Heart left ventricle (tissue), 16 donors: ENCODE measurements at regions not wholly inside any gene's neighbourhood (a gene's known extent, or its start where the extent isn't known, plus 50 kb on each side); places are given as distances from the start of the nearest gene placed in this dataset.
"Not testable (repeated sequence)": the region's sequence is repeated elsewhere in the genome, so short reads cannot be mapped to it uniquely, and the experiment has no call there.

Source experiments
- ATAC-seq, 4 donors: fragments of 200-7000 bp; cut with Tn5 transposase; one replicate each; pipeline ENCODE4 v1.9.1; 2020 to 2022; ENCODE audit warnings: moderate library complexity in 4 of 4, mild to moderate bottlenecking in 3 of 4, moderate number of reproducible peaks in 1 of 4
- DNase-seq, 5 donors: peaks; one replicate each; pipeline ENCODE4 v3.0.0-alpha.2; 2020
- H3K27ac ChIP-seq, 12 donors: fragments of 200-600 bp; sonication (generic) in 4 of 12; one replicate each; pipeline versions ENCODE4 v1.5.0 to v1.8.0; 2016 to 2022; ENCODE audit warnings: mild to moderate bottlenecking in 2 of 12
- H3K27me3 ChIP-seq, 9 donors: fragments of 200-600 bp; sonication (generic) in 2 of 9; one replicate each; pipeline versions ENCODE4 v1.5.1 to v1.8.0; 2016 to 2022; ENCODE audit warnings: mild to moderate bottlenecking in 3 of 9
- H3K36me3 ChIP-seq, 9 donors: fragments of 200-600 bp; sonication (generic) in 2 of 9; one replicate each; pipeline versions ENCODE4 v1.5.0 to v1.8.0; 2018 to 2022; ENCODE audit warnings: mild to moderate bottlenecking in 2 of 9
- H3K4me1 ChIP-seq, 12 donors: fragments of 200-600 bp; sonication (generic) in 4 of 12; one replicate each; pipeline versions ENCODE4 v1.5.0 to v1.8.0; 2016 to 2022; ENCODE audit warnings: mild to moderate bottlenecking in 3 of 12
- H3K4me3 ChIP-seq, 12 donors: fragments of 200-600 bp; sonication (generic) in 4 of 12; one replicate each; pipeline versions ENCODE4 v1.5.0 to v1.8.0; 2017 to 2022; ENCODE audit warnings: mild to moderate bottlenecking in 9 of 12, moderate library complexity in 4 of 12
- H3K9me3 ChIP-seq, 12 donors: fragments of 200-600 bp; sonication (generic) in 4 of 12; one replicate each; pipeline versions ENCODE4 v1.5.0 to v1.8.0; 2016 to 2022; ENCODE audit warnings: mild to moderate bottlenecking in 1 of 12
- CTCF ChIP-seq, 12 donors: fragments of 200-600 bp; sonication (generic) in 4 of 12; IDR thresholded peaks; one replicate each; pipeline versions ENCODE4 v1.5.0 to v1.8.0; 2018 to 2022; ENCODE audit warnings: antibody characterized with exemption in 12 of 12, mild to moderate bottlenecking in 5 of 12
- POLR2A ChIP-seq, 2 donors: fragments of 450-650 bp; IDR thresholded peaks; one replicate each; pipeline ENCODE4 v1.6.1; 2017; ENCODE audit warnings: antibody characterized with exemption in 2 of 2, mild to moderate bottlenecking in 2 of 2, moderate library complexity in 2 of 2
- WGBS, 4 donors: extraction: QIAGEN DNeasy Blood & Tissue Kit in 2 of 4; methylation state at CpG; one replicate each; pipeline versions ENCODE4 v1.1.5 to v1.1.7; 2013 to 2018; 5-methylcytosine and 5-hydroxymethylcytosine counted together
- intact Hi-C, 10 donors: fragments of 100-400 bp; cut with DNase I; formaldehyde crosslinking; loops; one replicate each; pipeline versions ENCODE4 v1.11.1 to v1.14.2; 2022
- donor health status: ischemic (EF 13 %, LVEDD 7.1; RV severe dilation, severe dysfunction).
- donor health status: healthy with polysubstance abuse.
- donor health status: DM: no; HTN: yes; CAD: no.
- donor health status: DM: no; HTN: no; CAD: no.
- donor health status: ischemic (EF 25% LVEDD 6.9; RV normal size, moderate dysfunction).
- donor health status: ischemic (EF 25% LVEDD 5.7; RV mildly dilated, moderate dysfunction).
- donor health status: healthy.
- donor health status: DM: yes; HTN: yes; CAD: no.
- donor health status: ischemic (EF 35%, LVEDD 5.7; RV mildly dilated, moderate dysfunction).
- donor health status: nonischemic (EF 11% LVEDD 7.7; RV severe dilation, severe dysfunction).
- donor health status: DM: yes; HTN: yes; CAD: no.
- donor health status: PGD.
- donor health status: ischemic (EF 29% LVEDD 5.4; RV normal size, mild dysfunction).
- donor health status: nonischemic (EF 23%, LVEDD 6.1; RV moderate dilation, normal function).

GRCh38 chr22:33142282-33143055, 84.3 kb upstream of the SYN3 start:
- Histone ChIP-seq H3K4me3 (no peak overlapping the region), H3K36me3 (no peaks in the 10 kb centered on the region), H3K9me3 (peaks cover 0 to 8% (median 0%) of the 10 kb centered on the region in 12 donors), H3K27me3 (no peaks in the 10 kb centered on the region), H3K4me1 (no peaks in the 10 kb centered on the region), H3K27ac (no peak overlapping the region)
- ATAC-seq (no peak), DNase-seq (no peak)
- no peak for TF ChIP-seq CTCF (IDR thresholded peaks at IDR 0.05)
- no peak for TF ChIP-seq POLR2A (IDR thresholded peaks at IDR 0.05)
- 48 to 72% (median 59%) methylated on average over 4 of the region's 4 CpGs for WGBS, 4 donors
- intact Hi-C loops: no loop called here

GRCh38 chr22:33139937-33140336, 81.8 kb upstream of the SYN3 start:
- DNase-seq (no peak), ATAC-seq (no peak)
- Histone ChIP-seq H3K9me3 (peaks cover 0 to 11% (median 0%) of the 10 kb centered on the region in 12 donors), H3K27ac (no peak overlapping the region), H3K4me1 (no peaks in the 10 kb centered on the region), H3K27me3 (no peaks in the 10 kb centered on the region), H3K4me3 (no peak overlapping the region), H3K36me3 (no peaks in the 10 kb centered on the region)
- intact Hi-C loops: no loop called here
- TF ChIP-seq CTCF (IDR thresholded peaks at IDR 0.05) (no peak), POLR2A (IDR thresholded peaks at IDR 0.05) (no peak)

GRCh38 chr22:33138333-33138732, 80.2 kb upstream of the SYN3 start:
- H3K36me3 ChIP-seq, H3K27me3 ChIP-seq, DNase-seq, H3K27ac ChIP-seq, H3K4me1 ChIP-seq, H3K4me3 ChIP-seq, ATAC-seq, intact Hi-C loops: not testable (repeated sequence)
- H3K9me3 ChIP-seq: peaks cover 0 to 11% (median 0%) of the 10 kb centered on the region in 12 donors
- WGBS, 4 donors: 47 to 76% (median 52%) methylated on average over 5 of the region's 5 CpGs

- no peak for TF ChIP-seq POLR2A (IDR thresholded peaks at IDR 0.05)
- TF ChIP-seq CTCF (IDR thresholded peaks at IDR 0.05): no peak
- 87 to 93% (median 91%) methylated on average over 9 of the region's 9 CpGs for WGBS, 4 donors
- intact Hi-C loops: no loop called here
- Histone ChIP-seq H3K4me1 (no peaks in the 10 kb centered on the region), H3K36me3 (no peaks in the 10 kb centered on the region), H3K27me3 (peaks cover 0 to 8% (median 0%) of the 10 kb centered on the region in 9 donors), H3K4me3 (no peak overlapping the region), H3K9me3 (no peaks in the 10 kb centered on the region), H3K27ac (no peak overlapping the region)
- DNase-seq (no peak), ATAC-seq (no peak)
These were observed 72.3 kb upstream of the SYN3 start for GRCh38 chr22:33130473-33130872.

GRCh38 chr22:33129621-33130020, 71.4 kb upstream of the SYN3 start:
- TF ChIP-seq POLR2A (IDR thresholded peaks at IDR 0.05) (no peak), CTCF (IDR thresholded peaks at IDR 0.05) (no peak)
- WGBS, 4 donors: 33 to 44% (median 39%) methylated on average over 10 of the region's 10 CpGs
- intact Hi-C loops: loop anchor here in 1 of 10 donors (10.0 kb wide), 1 partner anchor 105 kb away; no protein-coding TSS in a partner anchor
- H3K9me3 ChIP-seq: no peaks in the 10 kb centered on the region
- H3K27ac ChIP-seq: no peak overlapping the region
- ATAC-seq: no peak
- no peaks in the 10 kb centered on the region for H3K4me1 ChIP-seq
- peaks cover 0 to 8% (median 0%) of the 10 kb centered on the region in 9 donors for H3K27me3 ChIP-seq
- no peak for DNase-seq
- H3K4me3 ChIP-seq: no peak overlapping the region
- no peaks in the 10 kb centered on the region for H3K36me3 ChIP-seq
